DMS79 treated with DMSO at 0.1 percent for 48 hours (cell line): ENCODE measurements at regions not wholly inside any gene's neighbourhood (a gene's known extent, or its start where the extent isn't known, plus 50 kb on each side); places are given as distances from the start of the nearest gene placed in this dataset.
"Not testable (repeated sequence)": the region's sequence is repeated elsewhere in the genome, so short reads cannot be mapped to it uniquely, and the experiment has no call there.

Experiments
- DNase-seq: peaks from one replicate; lab custom pipeline; 2025; lab: John Stamatoyannopoulos, UW

DNA sequence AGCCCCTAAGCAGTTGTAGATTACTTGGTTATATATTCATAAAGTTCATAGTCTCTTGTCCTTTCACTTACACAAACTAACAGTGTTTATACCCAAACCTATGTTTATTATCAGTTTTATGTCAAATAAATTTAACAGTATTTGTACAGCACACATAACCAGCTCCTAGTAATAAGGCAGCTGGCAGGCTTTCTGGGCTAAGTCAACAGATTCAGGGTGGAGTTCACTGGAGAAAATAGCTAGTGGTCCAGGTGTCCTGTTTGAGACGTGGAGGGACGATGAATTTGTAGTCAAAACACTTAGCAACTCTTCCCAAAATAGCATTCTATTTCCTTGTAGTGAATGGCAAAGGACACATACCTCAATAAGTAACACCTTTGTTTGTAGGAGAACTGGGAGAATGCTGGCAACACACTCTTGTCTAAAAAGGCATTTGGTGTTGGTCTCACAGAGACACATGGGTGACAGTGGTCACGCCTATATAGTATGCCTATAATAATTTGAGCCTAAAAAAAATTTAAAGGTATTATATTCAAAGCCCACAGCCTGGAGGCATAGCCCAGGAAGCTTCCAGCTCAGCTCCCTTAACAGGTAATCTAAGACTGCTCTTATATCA is 156.4 kb upstream of the CARMIL1 start:
- no peak for DNase-seq

- no peak for DNase-seq
Measured at GRCh38 chr6:25124216-25124715, 154.9 kb upstream of the CARMIL1 start.

DNA sequence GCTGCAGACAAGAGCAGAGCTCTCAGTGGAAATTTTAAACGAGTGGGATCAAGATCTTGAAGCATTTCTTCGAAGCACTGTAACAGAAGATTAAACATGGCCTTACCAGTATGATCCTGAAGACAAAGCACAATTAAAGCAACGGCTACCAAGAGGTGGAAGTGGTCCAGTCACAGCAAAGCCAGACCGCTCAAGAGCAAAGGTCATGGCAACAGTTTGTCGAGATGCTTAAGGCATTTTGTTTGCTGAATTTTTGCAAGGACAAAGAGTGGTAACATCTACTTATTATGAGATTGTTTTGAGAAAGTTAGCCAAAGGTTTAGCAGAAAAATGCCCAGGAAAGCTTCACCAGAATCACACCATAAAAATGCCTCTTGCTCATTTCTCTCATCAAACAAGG is 153.4 kb upstream of the CARMIL1 start:
- no peak for DNase-seq

DNA sequence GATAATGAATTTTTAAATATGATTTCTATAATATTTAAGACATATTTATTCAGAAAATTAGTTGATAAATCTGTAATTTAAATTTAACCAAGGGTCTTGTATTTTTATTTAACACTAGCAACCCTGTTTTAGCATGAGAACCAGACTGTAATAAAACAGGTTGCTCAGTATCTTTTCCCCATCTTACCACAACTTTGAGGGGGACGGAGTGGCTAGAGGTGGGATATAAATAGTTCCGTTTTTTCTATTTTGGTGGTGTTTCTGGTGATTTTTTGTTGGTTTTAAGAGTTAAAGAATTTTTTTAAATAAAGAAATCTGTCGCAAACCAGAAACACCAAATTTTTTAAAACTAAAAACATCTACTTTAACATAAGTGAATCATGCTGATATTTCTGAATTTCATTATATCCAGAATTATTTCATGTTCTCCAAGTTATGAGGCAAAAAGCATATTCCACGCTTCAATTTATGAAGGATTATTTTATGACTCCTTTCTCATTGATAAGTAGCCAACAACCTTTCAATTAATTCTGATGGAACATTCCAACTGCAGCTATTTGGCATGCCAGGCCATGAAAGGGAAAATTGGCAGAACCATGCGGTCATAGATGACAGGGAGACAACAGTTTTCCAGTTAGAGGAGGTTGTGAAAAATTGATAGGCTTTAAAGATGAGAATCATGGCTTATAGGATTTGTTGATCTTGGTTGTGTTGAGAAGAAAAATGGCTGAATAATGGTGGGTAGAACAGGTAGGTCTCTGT is 151.9 kb upstream of the CARMIL1 start:
- DNase-seq = no peak

DNA sequence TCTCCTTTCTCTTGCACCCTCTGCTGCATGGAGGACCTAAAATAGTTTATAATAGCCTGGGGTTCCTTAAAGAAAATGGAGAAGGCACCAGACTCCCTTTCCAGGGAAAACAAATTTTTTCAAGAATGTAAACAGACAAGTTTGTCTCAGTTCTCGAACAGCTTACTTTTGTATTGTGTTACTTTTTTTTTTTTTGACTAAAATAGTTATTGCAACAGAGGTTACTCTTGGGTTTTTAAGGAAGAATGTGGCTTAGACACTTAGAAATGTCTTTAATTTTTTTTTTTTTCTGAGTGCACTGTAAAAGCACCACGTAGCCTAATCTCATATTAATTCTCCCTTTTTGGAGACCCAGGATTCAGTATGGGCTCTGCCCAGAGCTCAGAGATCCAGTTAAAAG is 148.7 kb upstream of the CARMIL1 start:
- no peak for DNase-seq

DNA sequence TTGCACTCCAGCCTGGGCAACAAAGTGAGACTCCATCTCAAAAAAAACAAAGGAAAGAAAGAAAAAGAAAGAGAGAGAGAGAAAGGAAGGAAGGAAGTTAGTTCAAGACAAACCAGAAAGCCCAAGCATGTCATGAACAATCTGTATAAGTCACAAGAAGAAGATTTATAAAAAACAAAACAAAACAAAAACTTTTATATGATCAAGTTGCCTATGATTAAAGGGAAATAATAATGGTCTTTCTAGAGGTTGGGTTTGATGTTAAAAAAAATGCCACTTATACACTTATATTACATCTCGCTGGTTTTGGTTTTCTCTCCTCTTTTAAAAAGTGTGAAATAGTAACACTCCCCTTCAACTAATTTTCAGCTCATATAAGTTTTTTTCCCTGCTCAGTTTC is 146.2 kb upstream of the CARMIL1 start:
- DNase-seq = no peak

GRCh38 chr6:25133568-25133967 is 145.6 kb upstream of the CARMIL1 start:
- no peak for DNase-seq

DNA sequence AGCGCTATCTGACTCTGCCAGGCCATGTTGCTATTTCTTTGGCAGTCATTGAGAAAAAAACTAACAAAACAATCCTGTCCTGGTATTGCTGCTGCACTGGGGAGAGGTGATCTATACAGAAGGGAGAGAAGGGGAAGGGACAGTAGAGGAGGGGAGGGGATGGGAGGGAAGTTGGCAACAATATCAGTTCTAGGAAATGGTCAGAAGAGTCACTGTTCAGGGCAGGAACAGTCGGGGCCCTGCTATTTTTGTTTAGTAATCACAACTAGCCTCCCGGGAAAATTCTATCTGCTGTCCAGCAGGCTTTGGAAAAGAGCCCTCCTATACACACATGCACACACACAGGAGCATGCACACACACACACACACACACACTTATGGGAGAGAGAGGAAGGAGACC is 142.3 kb upstream of the CARMIL1 start:
- no peak for DNase-seq

GRCh38 chr6:25137480-25137879 is 141.7 kb upstream of the CARMIL1 start:
- DNase-seq = no peak

DNA sequence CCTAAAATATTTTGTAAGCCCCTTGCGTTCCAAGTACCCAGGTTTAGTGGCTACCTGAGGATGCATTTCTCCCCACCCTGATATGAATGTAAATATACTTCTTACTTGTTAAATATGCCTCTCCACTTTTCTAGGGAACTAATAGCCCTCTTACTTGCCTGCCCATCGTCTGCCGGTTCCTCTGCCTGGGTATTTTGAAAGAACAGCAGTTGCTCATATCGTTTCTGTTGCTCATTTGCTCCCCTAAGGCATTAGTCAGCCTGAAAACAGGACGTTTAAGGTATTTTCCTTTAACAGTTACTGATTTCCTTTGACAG is 141.3 kb upstream of the CARMIL1 start:
- DNase-seq = no peak

GRCh38 chr6:25138233-25138933 is 140.8 kb upstream of the CARMIL1 start:
- DNase-seq = peak; percentile 90

GRCh38 chr6:25138934-25139415 is 140.2 kb upstream of the CARMIL1 start:
- DNase-seq = peak; percentile 56

GRCh38 chr6:25139608-25140007 is 139.6 kb upstream of the CARMIL1 start:
- DNase-seq = not testable (repeated sequence)

DNA sequence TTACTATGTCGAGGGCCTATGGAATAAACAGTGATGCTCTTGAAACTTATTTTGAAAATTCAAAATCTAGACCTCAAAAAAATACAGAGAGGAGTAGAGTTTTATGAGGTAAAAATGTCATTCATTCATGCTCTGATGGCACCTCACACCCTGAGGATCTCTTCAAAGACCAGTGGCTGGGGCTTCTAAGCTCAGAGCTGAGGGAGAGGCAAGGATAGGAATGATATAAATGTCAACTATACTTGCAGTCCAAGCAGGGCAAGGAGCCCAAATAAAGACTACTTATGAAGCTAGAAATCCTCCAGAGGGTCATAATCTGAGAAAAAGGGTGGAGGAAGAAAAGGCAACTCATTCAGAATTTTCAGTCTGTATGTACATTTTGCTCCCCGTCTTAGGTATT is 136.7 kb upstream of the CARMIL1 start:
- no peak for DNase-seq

DNA sequence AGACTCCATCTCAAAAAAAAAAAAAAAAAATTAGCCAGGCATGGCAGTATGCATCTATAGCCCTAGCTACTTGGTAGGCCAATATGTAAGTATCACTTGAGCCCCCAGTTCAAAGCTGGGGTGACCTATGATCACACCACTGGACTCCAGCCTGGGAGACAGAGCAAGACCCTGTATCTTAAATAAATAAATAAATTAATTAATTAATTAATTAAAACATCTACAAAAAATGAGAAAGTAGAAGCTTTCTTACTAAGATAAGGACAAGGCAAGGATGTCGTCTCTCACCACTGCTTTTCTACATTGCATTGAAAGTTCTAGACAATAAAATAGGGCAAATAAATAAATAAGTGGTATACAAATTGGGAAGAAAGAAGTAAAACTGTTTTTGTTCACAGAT is 134.3 kb upstream of the CARMIL1 start:
- no peak for DNase-seq

- DNase-seq = no peak
Measured at GRCh38 chr6:25147223-25147622, 132.0 kb upstream of the CARMIL1 start.

GRCh38 chr6:25150031-25150430 is 129.1 kb upstream of the CARMIL1 start:
- DNase-seq = no peak

DNA sequence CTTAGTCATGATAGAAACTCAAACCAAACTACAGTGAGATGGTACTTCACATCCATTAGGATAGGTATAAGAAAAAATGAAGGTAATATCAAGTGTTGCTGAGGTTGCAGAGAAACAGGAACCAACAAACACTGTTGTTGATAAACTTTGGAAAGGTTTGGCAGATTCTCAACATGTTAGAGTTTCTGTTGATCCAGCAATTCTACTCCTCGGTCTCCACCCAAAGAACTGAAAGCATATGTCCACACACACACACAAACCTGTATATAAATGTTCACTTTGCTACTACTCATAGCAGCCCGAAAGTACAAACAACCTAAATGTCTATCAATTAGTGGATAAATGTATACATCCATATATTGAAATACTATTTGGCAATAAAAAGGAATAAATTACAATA is 128.3 kb upstream of the CARMIL1 start:
- DNase-seq = no peak

- no peak for DNase-seq
Measured at GRCh38 chr6:25153079-25153478, 126.1 kb upstream of the CARMIL1 start.

GRCh38 chr6:25154034-25154596 is 125.1 kb upstream of the CARMIL1 start:
- no peak for DNase-seq

- no peak for DNase-seq
Measured at GRCh38 chr6:25155211-25155610, 124.0 kb upstream of the CARMIL1 start.

- no peak for DNase-seq
Measured at GRCh38 chr6:25156123-25156522, 123.1 kb upstream of the CARMIL1 start.

- no peak for DNase-seq
Measured at GRCh38 chr6:25157183-25157582, 122.0 kb upstream of the CARMIL1 start.
